Right lobe of liver (tissue), 6 donors: ENCODE measurements at regions not wholly inside any gene's neighbourhood (a gene's known extent, or its start where the extent isn't known, plus 50 kb on each side); places are given as distances from the start of the nearest gene placed in this dataset.
A peak's percentile ranks its signal among the peaks of the same experiment; 100 is the strongest.

ENCODE experiments used
- ATAC-seq, 4 donors: fragments of 200-7000 bp; cut with Tn5 transposase; one replicate each; pipeline ENCODE4 v1.9.1; 2020; ENCODE audit warnings: mild to moderate bottlenecking in 4 of 4, moderate library complexity in 4 of 4
- DNase-seq, 3 donors: peaks; one replicate each; pipeline ENCODE4 v3.0.0-alpha.2; 2020
- H3K27ac ChIP-seq, 3 donors: fragments of 200-600 bp; one replicate each; pipeline ENCODE4 v1.8.0; 2022
- H3K27me3 ChIP-seq, 2 donors: fragments of 200-600 bp; one replicate each; pipeline ENCODE4 v1.8.0; 2022
- H3K36me3 ChIP-seq, 4 donors: fragments of 200-600 bp; sonication (generic) in 1 of 4; one replicate each; pipeline versions ENCODE4 v1.5.1 to v1.8.0; 2017 to 2022; ENCODE audit warnings: control low read depth in 1 of 4
- H3K4me1 ChIP-seq, 4 donors: fragments of 200-600 bp; sonication (generic) in 1 of 4; one replicate each; pipeline versions ENCODE4 v1.5.1 to v1.8.0; 2017 to 2022; ENCODE audit warnings: control low read depth in 1 of 4
- H3K4me3 ChIP-seq, 3 donors: fragments of 200-600 bp; one replicate each; pipeline ENCODE4 v1.8.0; 2022
- H3K9me3 ChIP-seq, 4 donors: fragments of 200-600 bp; sonication (generic) in 1 of 4; one replicate each; pipeline versions ENCODE4 v1.5.1 to v1.8.0; 2017 to 2022; ENCODE audit warnings: control low read depth in 1 of 4
- CTCF ChIP-seq, 4 donors: fragments of 200-600 bp in 3 of 4; fragments of 450-650 bp in 1 of 4; IDR thresholded peaks; one replicate each; pipeline versions ENCODE4 v1.5.1 to v1.8.0; 2016 to 2022; ENCODE audit warnings: antibody characterized with exemption in 4 of 4, mild to moderate bottlenecking in 2 of 4
- POLR2A ChIP-seq: fragments of 450-650 bp; IDR thresholded peaks from one replicate; pipeline ENCODE4 v1.6.1; 2017; ENCODE audit warnings: antibody characterized with exemption, mild to moderate bottlenecking
- WGBS: methylation state at CpG from one replicate; pipeline ENCODE4 v1.1.6; 2018; ENCODE audit warnings: low coverage, low lambda C conversion rate; ENCODE audit not compliant: insufficient coverage; ENCODE audit errors: missing lambda C conversion rate; 5-methylcytosine and 5-hydroxymethylcytosine counted together
- intact Hi-C, 2 donors: fragments of 100-400 bp; cut with DNase I; formaldehyde crosslinking; loops; one replicate each; pipeline versions ENCODE4 v1.11.2 to v1.14.1; 2022
- donor health status: DM: no; HTN: yes; CAD: no.
- donor health status: DM: no; HTN: no; CAD: no.
- donor health status: DM: no; HTN: no; CAD: no.
- donor health status: DM: no; HTN: yes; CAD: no.
- donor health status: DM: no; HTN: yes; CAD: no.

GRCh38 chr11:122220321-122220720 is 104.3 kb upstream of the BLID start:
- intact Hi-C loops, result no loop called here
- DNase-seq (no peak), ATAC-seq (no peak)
- 78% methylated on average over 2 of the region's 2 CpGs for WGBS
- no peaks in the 10 kb centered on the region for H3K36me3 ChIP-seq
- H3K27ac ChIP-seq, result no peak overlapping the region
- peaks cover 0 to under 1% (median 0%) of the 10 kb centered on the region in 4 donors for H3K4me1 ChIP-seq
- H3K27me3 ChIP-seq, result no peaks in the 10 kb centered on the region
- TF ChIP-seq CTCF (IDR thresholded peaks at IDR 0.05) (no peak), POLR2A (no peak)
- H3K4me3 ChIP-seq, result no peak overlapping the region
- no peaks in the 10 kb centered on the region for H3K9me3 ChIP-seq

GRCh38 chr11:122219791-122220190 is 103.8 kb upstream of the BLID start:
- DNase-seq (no peak), ATAC-seq (no peak)
- H3K27me3 ChIP-seq, result no peaks in the 10 kb centered on the region
- no peak overlapping the region for H3K4me3 ChIP-seq
- no peaks in the 10 kb centered on the region for H3K36me3 ChIP-seq
- H3K27ac ChIP-seq, result no peak overlapping the region
- H3K9me3 ChIP-seq, result no peaks in the 10 kb centered on the region
- peaks cover 0 to 5% (median 2%) of the 10 kb centered on the region in 4 donors for H3K4me1 ChIP-seq
- WGBS, result 71% methylated on average over 3 of the region's 3 CpGs
- TF ChIP-seq CTCF (IDR thresholded peaks at IDR 0.05) (no peak), POLR2A (no peak)
- intact Hi-C loops, result loop anchor here (5.0 to 10.0 kb wide), 2 partner anchors 288 to 565 kb away; no protein-coding TSS in a partner anchor

- 35% methylated on average over 10 of the region's 11 CpGs for WGBS
- intact Hi-C loops, result loop anchor here (5.0 to 10.0 kb wide), 2 partner anchors 292 to 561 kb away; no protein-coding TSS in a partner anchor
- H3K4me1 ChIP-seq, result peaks cover 0 to 12% (median 2%) of the 10 kb centered on the region in 4 donors
- no peak overlapping the region for H3K4me3 ChIP-seq
- no peaks in the 10 kb centered on the region for H3K9me3 ChIP-seq
- H3K27ac ChIP-seq, result no peak overlapping the region
- peak; percentile 76 to 88 (median 80) for DNase-seq
- TF ChIP-seq POLR2A (no peak), CTCF (IDR thresholded peaks at IDR 0.05) (peak; percentile 85 to 93 (median 90))
- ATAC-seq, result peak; percentile 99 to 100 (median 99)
- no peaks in the 10 kb centered on the region for H3K27me3 ChIP-seq
- H3K36me3 ChIP-seq, result no peaks in the 10 kb centered on the region
These were observed 99.4 kb upstream of the BLID start for GRCh38 chr11:122215244-122215992.

- no peaks in the 10 kb centered on the region for H3K27me3 ChIP-seq
- 70% methylated on average over 2 of the region's 2 CpGs for WGBS
- intact Hi-C loops, result loop anchor here in 1 of 2 donors (10.0 kb wide), 1 partner anchor 560 kb away; no protein-coding TSS in a partner anchor
- H3K36me3 ChIP-seq, result no peaks in the 10 kb centered on the region
- no peak for DNase-seq
- H3K4me3 ChIP-seq, result no peak overlapping the region
- no peaks in the 10 kb centered on the region for H3K9me3 ChIP-seq
- peaks cover 0 to 21% (median 6%) of the 10 kb centered on the region in 4 donors for H3K4me1 ChIP-seq
- TF ChIP-seq CTCF (IDR thresholded peaks at IDR 0.05), result no peak
- no peak for TF ChIP-seq POLR2A
- no peak overlapping the region for H3K27ac ChIP-seq
- ATAC-seq, result no peak
These were observed 98.6 kb upstream of the BLID start for GRCh38 chr11:122214567-122214966.
